Sigmoid colon (tissue), 6 donors: ENCODE measurements at regions not wholly inside any gene's neighbourhood (a gene's known extent, or its start where the extent isn't known, plus 50 kb on each side); places are given as distances from the start of the nearest gene placed in this dataset.

Source experiments
- DNase-seq: peaks from one replicate; pipeline ENCODE4 v3.0.0-alpha.2; 2019
- H3K27ac ChIP-seq, 4 donors: fragments of 200-600 bp; sonication (generic); one replicate each; pipeline ENCODE4 v1.5.1; 2016 to 2019; ENCODE audit warnings: mild to moderate bottlenecking in 1 of 4
- H3K27me3 ChIP-seq, 3 donors: fragments of 200-600 bp; sonication (generic); one replicate each; pipeline ENCODE4 v1.5.1; 2019; ENCODE audit warnings: mild to moderate bottlenecking in 1 of 3
- H3K36me3 ChIP-seq, 4 donors: fragments of 200-600 bp; sonication (generic); one replicate each; pipeline ENCODE4 v1.5.1; 2016 to 2019
- H3K4me1 ChIP-seq, 4 donors: fragments of 200-600 bp; sonication (generic); one replicate each; pipeline ENCODE4 v1.5.1; 2017 to 2019
- H3K4me3 ChIP-seq, 4 donors: fragments of 200-600 bp; sonication (generic); one replicate each; pipeline ENCODE4 v1.5.1; 2017 to 2019; ENCODE audit warnings: mild to moderate bottlenecking in 2 of 4, moderate library complexity in 1 of 4
- H3K9me3 ChIP-seq, 4 donors: fragments of 200-600 bp in 3 of 4; sonication (generic) in 3 of 4; one replicate each; pipeline versions ENCODE4 v1.5.1 to v1.6.1; 2013 to 2019
- CTCF ChIP-seq, 4 experiments: fragments of 450-650 bp in 3 of 4; fragments of 200-600 bp in 1 of 4; IDR thresholded peaks; one replicate each; pipeline ENCODE4 v1.5.1; 2016 to 2019; ENCODE audit warnings: antibody characterized with exemption in 4 of 4, mild to moderate bottlenecking in 3 of 4, moderate library complexity in 2 of 4
- EP300 ChIP-seq, 4 donors: sonication (generic); formaldehyde crosslinking; IDR thresholded peaks; one replicate each; pipeline ENCODE4 v1.6.1; 2017; ENCODE audit warnings: antibody characterized with exemption in 4 of 4
- POLR2A ChIP-seq, 2 donors: fragments of 450-650 bp; IDR thresholded peaks; one replicate each; pipeline ENCODE4 v1.6.1; 2016; ENCODE audit warnings: antibody characterized with exemption in 2 of 2, mild to moderate bottlenecking in 2 of 2, moderate library complexity in 2 of 2
- POLR2AphosphoS5 ChIP-seq, 4 donors: sonication (generic); formaldehyde crosslinking; IDR thresholded peaks; one replicate each; pipeline ENCODE4 v1.6.1; 2017; ENCODE audit warnings: antibody characterized with exemption in 4 of 4
- WGBS, 2 donors: extraction: QIAGEN DNeasy Blood & Tissue Kit; methylation state at CpG; one replicate each; pipeline ENCODE4 v1.1.7; 2013; 5-methylcytosine and 5-hydroxymethylcytosine counted together
- intact Hi-C: fragments of 100-400 bp; cut with DNase I; formaldehyde crosslinking; loops from one replicate; pipeline ENCODE4 v1.15.1; 2023
- donor health status: healthy with polysubstance abuse.
- donor health status: healthy.

- H3K27me3 ChIP-seq, result no peaks in the 10 kb centered on the region
- no peaks in the 10 kb centered on the region for H3K9me3 ChIP-seq
- intact Hi-C loops, result no loop called here
- H3K27ac ChIP-seq, result no peak overlapping the region
- no peaks in the 10 kb centered on the region for H3K36me3 ChIP-seq
- TF ChIP-seq CTCF (IDR thresholded peaks at IDR 0.05) (no peak), POLR2A (IDR thresholded peaks at IDR 0.05) (no peak), POLR2AphosphoS5 (IDR thresholded peaks at IDR 0.05) (no peak), EP300 (IDR thresholded peaks at IDR 0.05) (no peak)
- H3K4me3 ChIP-seq, result no peak overlapping the region
- no peaks in the 10 kb centered on the region for H3K4me1 ChIP-seq
- no peak for DNase-seq
Observed at GRCh38 chr1:172870901-172871606, 179.7 kb downstream of the TNFSF18 start.

- 25 to 54% methylated on average over 1 of the region's 1 CpG for WGBS, 2 donors
- Histone ChIP-seq H3K9me3 (no peaks in the 10 kb centered on the region), H3K27me3 (no peaks in the 10 kb centered on the region), H3K4me1 (no peaks in the 10 kb centered on the region), H3K4me3 (no peak overlapping the region), H3K27ac (no peak overlapping the region), H3K36me3 (no peaks in the 10 kb centered on the region)
- no peak for DNase-seq
- TF ChIP-seq EP300 (IDR thresholded peaks at IDR 0.05) (no peak), POLR2A (IDR thresholded peaks at IDR 0.05) (no peak), POLR2AphosphoS5 (IDR thresholded peaks at IDR 0.05) (no peak), CTCF (IDR thresholded peaks at IDR 0.05) (no peak)
- intact Hi-C loops, result no loop called here
Observed at GRCh38 chr1:172874950-172875349, 175.8 kb downstream of the TNFSF18 start.

- TF ChIP-seq POLR2AphosphoS5 (IDR thresholded peaks at IDR 0.05), result no peak
- TF ChIP-seq EP300 (IDR thresholded peaks at IDR 0.05), result no peak
- TF ChIP-seq POLR2A (IDR thresholded peaks at IDR 0.05), result no peak
- TF ChIP-seq CTCF (IDR thresholded peaks at IDR 0.05), result no peak
- intact Hi-C loops, result no loop called here
- Histone ChIP-seq H3K4me3 (no peak overlapping the region), H3K27me3 (no peaks in the 10 kb centered on the region), H3K4me1 (no peaks in the 10 kb centered on the region), H3K27ac (no peak overlapping the region), H3K36me3 (no peaks in the 10 kb centered on the region), H3K9me3 (no peaks in the 10 kb centered on the region)
- DNase-seq, result no peak
Observed at GRCh38 chr1:172875892-172876291, 174.8 kb downstream of the TNFSF18 start.

GRCh38 chr1:172882385-172882784 is 168.4 kb downstream of the TNFSF18 start:
- no peaks in the 10 kb centered on the region for H3K27me3 ChIP-seq
- TF ChIP-seq POLR2A (IDR thresholded peaks at IDR 0.05), result no peak
- no peak for TF ChIP-seq EP300 (IDR thresholded peaks at IDR 0.05)
- no peak for TF ChIP-seq POLR2AphosphoS5 (IDR thresholded peaks at IDR 0.05)
- no peak for TF ChIP-seq CTCF (IDR thresholded peaks at IDR 0.05)
- DNase-seq, result no peak
- no peaks in the 10 kb centered on the region for H3K36me3 ChIP-seq
- no peak overlapping the region for H3K27ac ChIP-seq
- intact Hi-C loops, result no loop called here
- peaks cover 0 to 6% (median 2%) of the 10 kb centered on the region in 4 donors for H3K4me1 ChIP-seq
- no peaks in the 10 kb centered on the region for H3K9me3 ChIP-seq
- no peak overlapping the region for H3K4me3 ChIP-seq

- Histone ChIP-seq H3K4me1 (peaks cover 0 to 6% (median 2%) of the 10 kb centered on the region in 4 donors), H3K9me3 (no peaks in the 10 kb centered on the region), H3K4me3 (no peak overlapping the region), H3K27ac (no peak overlapping the region), H3K27me3 (no peaks in the 10 kb centered on the region), H3K36me3 (no peaks in the 10 kb centered on the region)
- WGBS, 2 donors, result 93% methylated on average over 6 of the region's 6 CpGs
- TF ChIP-seq POLR2AphosphoS5 (IDR thresholded peaks at IDR 0.05) (no peak), POLR2A (IDR thresholded peaks at IDR 0.05) (no peak), EP300 (IDR thresholded peaks at IDR 0.05) (no peak), CTCF (IDR thresholded peaks at IDR 0.05) (no peak)
- intact Hi-C loops, result no loop called here
- no peak for DNase-seq
Observed at GRCh38 chr1:172882791-172883386, 167.9 kb downstream of the TNFSF18 start.
